CD4-positive, alpha-beta memory T cell (primary cell): ENCODE measurements at regions not wholly inside any gene's neighbourhood (a gene's known extent, or its start where the extent isn't known, plus 50 kb on each side); places are given as distances from the start of the nearest gene placed in this dataset.

Source experiments
- CTCF ChIA-PET: fragments of 350-600 bp; sonication (Branson Sonifier 250); formaldehyde crosslinking; loops from one replicate; lab custom pipeline; 2021; ENCODE audit warnings: inconsistent platforms; ENCODE audit not compliant: partially characterized antibody; lab: Charles Lee
- POLR2A ChIA-PET: fragments of 350-600 bp; sonication (Branson Sonifier 250); formaldehyde crosslinking; loops from one replicate; lab custom pipeline; 2021; ENCODE audit not compliant: partially characterized antibody; lab: Charles Lee
- DNase-seq, 5 donors: peaks; one replicate each; pipeline versions ENCODE4 v3.0.0 to v3.0.0-alpha.2; 2020 to 2022; ENCODE audit warnings: mixed read lengths in 1 of 5
- H3K27ac ChIP-seq: one replicate; pipeline ENCODE4 v1.7.0; 2013; ENCODE audit warnings: low read depth, low read length
- H3K27me3 ChIP-seq: 2 replicates; pipeline ENCODE4 v1.7.0; 2013; ENCODE audit warnings: mild to moderate bottlenecking, low read length, moderate library complexity; ENCODE audit not compliant: insufficient read depth
- H3K36me3 ChIP-seq: 2 replicates; pipeline ENCODE4 v1.7.0; 2013; ENCODE audit warnings: mild to moderate bottlenecking, low read length, moderate library complexity; ENCODE audit not compliant: insufficient read depth
- H3K4me1 ChIP-seq: 2 replicates; pipeline ENCODE4 v1.7.0; 2013; ENCODE audit warnings: mild to moderate bottlenecking, low read length, moderate library complexity; ENCODE audit not compliant: insufficient read depth
- H3K4me3 ChIP-seq, 2 donors: one replicate each; pipeline ENCODE4 v1.7.0; 2013; ENCODE audit warnings: low read length in 2 of 2, mild to moderate bottlenecking in 1 of 2
- H3K9me3 ChIP-seq, 2 donors: one replicate each; pipeline ENCODE4 v1.7.0; 2013; ENCODE audit warnings: low read length in 2 of 2, control low read depth in 1 of 2; ENCODE audit not compliant: control insufficient read depth in 1 of 2
- H3K27ac Mint-ChIP-seq, 7 donors: one replicate each; pipeline ENCODE4 v1.8.0; 2020 to 2021; ENCODE audit warnings: mixed read lengths in 7 of 7, mild to moderate bottlenecking in 6 of 7, inconsistent platforms in 3 of 7, moderate library complexity in 3 of 7
- H3K27me3 Mint-ChIP-seq, 2 donors: one replicate each; pipeline ENCODE4 v1.8.0; 2020 to 2021; ENCODE audit warnings: mixed read lengths in 2 of 2
- H3K36me3 Mint-ChIP-seq, 2 donors: one replicate each; pipeline ENCODE4 v1.8.0; 2020 to 2021; ENCODE audit warnings: mixed read lengths in 2 of 2, inconsistent platforms in 1 of 2, mild to moderate bottlenecking in 1 of 2
- H3K4me1 Mint-ChIP-seq, 4 donors: one replicate each; pipeline ENCODE4 v1.8.0; 2020 to 2021; ENCODE audit warnings: mixed read lengths in 4 of 4, mild to moderate bottlenecking in 1 of 4
- H3K4me3 Mint-ChIP-seq, 8 donors: one replicate each; pipeline ENCODE4 v1.8.0; 2020 to 2021; ENCODE audit warnings: mixed read lengths in 8 of 8, mild to moderate bottlenecking in 7 of 8, moderate library complexity in 6 of 8, inconsistent platforms in 3 of 8
- H3K9me3 Mint-ChIP-seq, 8 donors: one replicate each; pipeline ENCODE4 v1.8.0; 2020 to 2021; ENCODE audit warnings: mixed read lengths in 8 of 8, mild to moderate bottlenecking in 5 of 8, inconsistent platforms in 3 of 8, moderate library complexity in 1 of 8
- intact Hi-C: fragments of 100-400 bp; cut with micrococcal nuclease; formaldehyde crosslinking; loops from one replicate; pipeline ENCODE4 v1.15.1; 2023

GRCh38 chr1:9453779-9454418, 85.4 kb upstream of the SLC25A33 start:
- POLR2A ChIA-PET, result no interaction called here
- CTCF ChIA-PET, result interaction anchor here (0.7 to 10.5 kb wide), 3 partner anchors 27 to 223 kb away, joined by 3 to 190 read pairs (median 5); partner anchors contain the start of gene SPSB1

GRCh38 chr1:9454494-9455066, 84.7 kb upstream of the SLC25A33 start:
- CTCF ChIA-PET, result interaction anchor here (0.7 to 10.5 kb wide), 13 partner anchors 16 to 358 kb away, joined by 3 to 190 read pairs (median 5); partner anchors contain the start of gene SPSB1
- Histone ChIP-seq H3K36me3 (no peaks in the 10 kb centered on the region), H3K27me3 (no peaks in the 10 kb centered on the region), H3K27ac (no peak overlapping the region), H3K9me3 (no peaks in the 10 kb centered on the region), H3K4me3 (no peak overlapping the region), H3K4me1 (no peaks in the 10 kb centered on the region)
- Mint-ChIP-seq H3K4me1 (no peaks in the 10 kb centered on the region), H3K9me3 (peaks cover 0 to 4% (median 0%) of the 10 kb centered on the region in 8 donors), H3K36me3 (no peaks in the 10 kb centered on the region), H3K4me3 (no peak overlapping the region), H3K27me3 (peaks cover 2 to 3% of the 10 kb centered on the region in 2 donors), H3K27ac (no peak overlapping the region)
- intact Hi-C loops, result loop anchor here (1.0 kb wide), 1 partner anchor 187 kb away; no protein-coding TSS in a partner anchor
- POLR2A ChIA-PET, result interaction anchor here (1.9 kb wide), 1 partner anchor 165 kb away, joined by 13 read pairs; no protein-coding TSS in a partner anchor
- DNase-seq, result no peak

More at GRCh38 chr1:9453779-9454418, 85.4 kb upstream of the SLC25A33 start:
- H3K9me3 Mint-ChIP-seq, result peaks cover 0 to 4% (median 0%) of the 10 kb centered on the region in 8 donors
- no peak overlapping the region for H3K27ac Mint-ChIP-seq
- Histone ChIP-seq H3K4me1 (no peaks in the 10 kb centered on the region), H3K9me3 (no peaks in the 10 kb centered on the region), H3K27ac (no peak overlapping the region), H3K27me3 (no peaks in the 10 kb centered on the region), H3K36me3 (no peaks in the 10 kb centered on the region), H3K4me3 (no peak overlapping the region)
- DNase-seq, result no peak
- no peaks in the 10 kb centered on the region for H3K36me3 Mint-ChIP-seq
- no peaks in the 10 kb centered on the region for H3K4me1 Mint-ChIP-seq
- peaks cover 2 to 3% of the 10 kb centered on the region in 2 donors for H3K27me3 Mint-ChIP-seq
- H3K4me3 Mint-ChIP-seq, result no peak overlapping the region
- intact Hi-C loops, result no loop called here

GRCh38 chr1:9455487-9456234, 83.6 kb upstream of the SLC25A33 start:
- ChIA-PET CTCF (interaction anchor here (0.8 to 10.5 kb wide), 26 partner anchors 9 to 345 kb away, joined by 3 to 190 read pairs (median 4); partner anchors contain the start of gene SPSB1), POLR2A (interaction anchor here (1.0 to 1.9 kb wide), 3 partner anchors 166 to 221 kb away, joined by 4 to 13 read pairs (median 6); partner anchors contain the start of gene H6PD)
- H3K4me1 Mint-ChIP-seq, result no peaks in the 10 kb centered on the region
- H3K4me3 ChIP-seq, result no peak overlapping the region
- intact Hi-C loops, result loop anchor here (1.0 kb wide), 1 partner anchor 188 kb away; no protein-coding TSS in a partner anchor
- peaks cover 2 to 3% of the 10 kb centered on the region in 2 donors for H3K27me3 Mint-ChIP-seq
- DNase-seq, result peak; percentile 42 to 56 (median 49)
- no peaks in the 10 kb centered on the region for H3K36me3 Mint-ChIP-seq
- H3K9me3 Mint-ChIP-seq, result peaks cover 0 to 4% (median 0%) of the 10 kb centered on the region in 8 donors
- H3K36me3 ChIP-seq, result no peaks in the 10 kb centered on the region
- no peaks in the 10 kb centered on the region for H3K9me3 ChIP-seq
- H3K4me3 Mint-ChIP-seq, result no peak overlapping the region
- H3K27me3 ChIP-seq, result no peaks in the 10 kb centered on the region
- no peak overlapping the region for H3K27ac ChIP-seq
- H3K4me1 ChIP-seq, result no peaks in the 10 kb centered on the region
- no peak overlapping the region for H3K27ac Mint-ChIP-seq

- Mint-ChIP-seq H3K4me3 (no peak overlapping the region), H3K27me3 (peaks cover 3 to 4% of the 10 kb centered on the region in 2 donors), H3K27ac (no peak overlapping the region), H3K4me1 (no peaks in the 10 kb centered on the region), H3K36me3 (no peaks in the 10 kb centered on the region), H3K9me3 (peaks cover 0 to 4% (median 0%) of the 10 kb centered on the region in 8 donors)
- Histone ChIP-seq H3K27ac (no peak overlapping the region), H3K27me3 (no peaks in the 10 kb centered on the region), H3K36me3 (no peaks in the 10 kb centered on the region), H3K9me3 (no peaks in the 10 kb centered on the region), H3K4me1 (no peaks in the 10 kb centered on the region), H3K4me3 (no peak overlapping the region)
- ChIA-PET CTCF (interaction anchor here (0.6 to 10.5 kb wide), 7 partner anchors 10 to 1795 kb away, joined by 3 to 190 read pairs (median 9); partner anchors contain the start of gene SPSB1), POLR2A (interaction anchor here (1.1 to 1.2 kb wide), 2 partner anchors 168 to 190 kb away, joined by 4 read pairs; no protein-coding TSS in a partner anchor)
- intact Hi-C loops, result no loop called here
- DNase-seq, result no peak
These were observed 82.4 kb upstream of the SLC25A33 start for GRCh38 chr1:9456833-9457232.

- Histone ChIP-seq H3K4me1 (no peaks in the 10 kb centered on the region), H3K9me3 (no peaks in the 10 kb centered on the region), H3K27ac (no peak overlapping the region), H3K27me3 (no peaks in the 10 kb centered on the region), H3K36me3 (no peaks in the 10 kb centered on the region), H3K4me3 (no peak overlapping the region)
- POLR2A ChIA-PET, result no interaction called here
- H3K9me3 Mint-ChIP-seq, result peaks cover 0 to 2% (median 0%) of the 10 kb centered on the region in 8 donors
- DNase-seq, result no peak
- no peaks in the 10 kb centered on the region for H3K36me3 Mint-ChIP-seq
- no peak overlapping the region for H3K27ac Mint-ChIP-seq
- CTCF ChIA-PET, result interaction anchor here (0.9 to 10.5 kb wide), 2 partner anchors 36 to 170 kb away, joined by 4 to 190 read pairs; partner anchors contain the start of gene SPSB1
- intact Hi-C loops, result no loop called here
- H3K27me3 Mint-ChIP-seq, result peaks cover 0 to 4% of the 10 kb centered on the region in 2 donors
- H3K4me3 Mint-ChIP-seq, result no peak overlapping the region
- no peaks in the 10 kb centered on the region for H3K4me1 Mint-ChIP-seq
These were observed 79.4 kb upstream of the SLC25A33 start for GRCh38 chr1:9459816-9460407.

GRCh38 chr1:9465640-9466039, 73.6 kb upstream of the SLC25A33 start:
- no peaks in the 10 kb centered on the region for H3K36me3 Mint-ChIP-seq
- peaks cover 0 to 2% (median 0%) of the 10 kb centered on the region in 8 donors for H3K9me3 Mint-ChIP-seq
- Histone ChIP-seq H3K36me3 (no peaks in the 10 kb centered on the region), H3K9me3 (no peaks in the 10 kb centered on the region), H3K27ac (no peak overlapping the region), H3K27me3 (no peaks in the 10 kb centered on the region), H3K4me1 (no peaks in the 10 kb centered on the region), H3K4me3 (no peak overlapping the region)
- ChIA-PET CTCF (no interaction called here), POLR2A (no interaction called here)
- no peak for DNase-seq
- no peak overlapping the region for H3K4me3 Mint-ChIP-seq
- intact Hi-C loops, result no loop called here
- H3K27ac Mint-ChIP-seq, result no peak overlapping the region
- no peaks in the 10 kb centered on the region for H3K4me1 Mint-ChIP-seq
- H3K27me3 Mint-ChIP-seq, result peaks cover 7 to 13% of the 10 kb centered on the region in 2 donors
